ENCODE measurements at regions not wholly inside any gene's neighbourhood (a gene's known extent, or its start where the extent isn't known, plus 50 kb on each side); places are given as distances from the start of the nearest gene placed in this dataset.

- H3K36me3 ChIP-seq (ENCODE audit: insufficient read depth) = no peaks in the 10 kb centered on the region
- H3K4me1 Mint-ChIP-seq = peaks cover 9% of the 10 kb centered on the region; the same call in 2 of the 3 replicates
These were observed 80.3 kb upstream of the HHIP start for GRCh38 chr4:144565527-144566195.

More at GRCh38 chr4:144565527-144566195, 80.3 kb upstream of the HHIP start:
- no peaks in the 10 kb centered on the region for H3K36me3 Mint-ChIP-seq (ENCODE audit: low read depth)
- H2AFZ ChIP-seq = no peak overlapping the region
- no peaks in the 10 kb centered on the region for H3F3A ChIP-seq (replicated peaks; ENCODE audit: low read depth)
- ATAC-seq (no peak), DNase-seq (ENCODE audit: low spot score) (no peak)
- H4K20me1 ChIP-seq (replicated peaks; ENCODE audit: insufficient read depth) = no peaks in the 10 kb centered on the region
- TF ChIP-seq REST (IDR thresholded peaks at IDR 0.05; ENCODE audit: unreplicated experiment) (no peak), ETS1 (IDR thresholded peaks at IDR 0.05) (no peak), CTCF (conservative IDR thresholded peaks at IDR 0.05; ENCODE audit: low read depth in 2 of 2) (no peak), POLR2AphosphoS5 (IDR thresholded peaks at IDR 0.05; ENCODE audit: low read depth) (no peak), JUNB (IDR thresholded peaks at IDR 0.05; ENCODE audit: unreplicated experiment) (no peak), STAT1 (IDR thresholded peaks at IDR 0.05; ENCODE audit: unreplicated experiment) (no peak), ZNF462 (CRISPR knock-in tag; IDR thresholded peaks at IDR 0.05) (no peak), ZNF331 (CRISPR knock-in tag; IDR thresholded peaks at IDR 0.05; ENCODE audit: low read depth) (no peak), NANOG (IDR thresholded peaks at IDR 0.05; ENCODE audit: borderline replicate concordance) (no peak), EZH2phosphoT487 (IDR thresholded peaks at IDR 0.05; ENCODE audit: unreplicated experiment) (no peak), ZNF114 (CRISPR knock-in tag; IDR thresholded peaks at IDR 0.05) (no peak), EZH2 (IDR thresholded peaks at IDR 0.05; ENCODE audit: low read depth, unreplicated experiment) (no peak), CREB1 (CRISPR knock-in tag; IDR thresholded peaks at IDR 0.05; ENCODE audit: low read depth) (no peak)
- no peaks in the 10 kb centered on the region; the same call in 1 of the 2 replicates for H3K9me2 ChIP-seq (ENCODE audit: insufficient read depth)
- no peak overlapping the region for H3K4me2 ChIP-seq
- H3K9me3 Mint-ChIP-seq = no peaks in the 10 kb centered on the region
- H3K27ac ChIP-seq (ENCODE audit: low read depth) = no peak overlapping the region
- no peak overlapping the region for H3K4me3 ChIP-seq
- H3K79me2 ChIP-seq (replicated peaks; ENCODE audit: insufficient read depth) = no peaks in the 10 kb centered on the region
- no peaks in the 10 kb centered on the region for H3K27me3 Mint-ChIP-seq (ENCODE audit: insufficient read depth, low read depth, poor library complexity)
- H3K27me3 ChIP-seq (ENCODE audit: insufficient read depth) = no peaks in the 10 kb centered on the region
- no peak overlapping the region for H3K27ac Mint-ChIP-seq
- no peak overlapping the region for H3K4me3 Mint-ChIP-seq
- no peaks in the 10 kb centered on the region for H3K4me1 ChIP-seq (ENCODE audit: insufficient read depth)
